ENCODE measurements at regions not wholly inside any gene's neighbourhood (a gene's known extent, or its start where the extent isn't known, plus 50 kb on each side); places are given as distances from the start of the nearest gene placed in this dataset.

DNA sequence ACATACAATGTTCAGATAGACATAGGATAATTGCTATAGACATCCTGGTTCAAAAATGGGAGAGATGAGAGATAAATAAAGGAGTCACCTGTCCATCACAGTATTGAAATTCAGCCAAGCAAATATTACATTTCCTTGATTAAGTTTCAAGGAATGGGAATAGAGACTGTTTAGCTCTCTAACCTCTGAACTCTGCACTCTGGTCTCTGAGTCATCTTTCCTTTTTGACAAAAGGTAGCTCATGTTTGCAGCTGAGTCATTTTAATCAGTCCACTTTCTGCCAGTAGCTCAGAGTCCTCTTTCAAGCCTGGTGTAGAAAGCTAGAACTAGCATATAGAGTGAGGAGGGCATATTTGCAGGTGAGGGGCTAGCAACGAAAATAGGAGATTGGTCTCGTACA lies 51.4 kb upstream of the GJA8 start:
- DNase-seq (ENCODE audit: low read depth in 4 of 4, low spot score in 1 of 4): no peak

DNA sequence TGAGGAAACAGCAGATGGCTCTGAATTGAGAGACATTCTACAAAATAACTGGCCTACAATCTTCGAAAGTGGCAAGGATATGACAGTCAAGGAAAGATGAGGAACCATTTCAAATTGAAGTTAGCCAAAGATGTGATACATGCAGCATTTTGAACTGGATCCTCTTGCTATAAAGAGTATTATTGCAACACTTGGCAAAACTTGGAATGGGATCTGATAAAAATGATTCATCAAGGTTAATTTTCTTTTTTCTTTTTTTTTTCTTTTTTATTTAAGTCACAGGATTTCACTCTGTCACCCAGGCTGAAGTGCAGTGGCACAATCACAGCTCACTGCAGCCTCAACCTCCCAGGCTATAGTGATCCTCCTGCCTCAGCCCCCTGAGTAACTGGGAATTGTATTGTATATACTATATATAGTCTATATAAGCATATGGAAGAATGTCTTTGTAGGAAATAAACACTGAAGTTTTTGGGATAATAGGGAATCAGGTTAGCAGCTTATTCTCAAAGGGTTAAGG lies 49.8 kb upstream of the GJA8 start:
- DNase-seq (ENCODE audit: low read depth in 4 of 4, low spot score in 1 of 4): no peak
